ENCODE measurements at regions not wholly inside any gene's neighbourhood (a gene's known extent, or its start where the extent isn't known, plus 50 kb on each side); places are given as distances from the start of the nearest gene placed in this dataset.

- no peak for DNase-seq (ENCODE audit: low read depth, low spot score)
Measured at GRCh38 chr1:234721476-234722269, 111.7 kb upstream of the IRF2BP2 start.

- no peak for DNase-seq (ENCODE audit: low read depth, low spot score)
Measured at GRCh38 chr1:234720709-234721441, 110.9 kb upstream of the IRF2BP2 start.

DNA sequence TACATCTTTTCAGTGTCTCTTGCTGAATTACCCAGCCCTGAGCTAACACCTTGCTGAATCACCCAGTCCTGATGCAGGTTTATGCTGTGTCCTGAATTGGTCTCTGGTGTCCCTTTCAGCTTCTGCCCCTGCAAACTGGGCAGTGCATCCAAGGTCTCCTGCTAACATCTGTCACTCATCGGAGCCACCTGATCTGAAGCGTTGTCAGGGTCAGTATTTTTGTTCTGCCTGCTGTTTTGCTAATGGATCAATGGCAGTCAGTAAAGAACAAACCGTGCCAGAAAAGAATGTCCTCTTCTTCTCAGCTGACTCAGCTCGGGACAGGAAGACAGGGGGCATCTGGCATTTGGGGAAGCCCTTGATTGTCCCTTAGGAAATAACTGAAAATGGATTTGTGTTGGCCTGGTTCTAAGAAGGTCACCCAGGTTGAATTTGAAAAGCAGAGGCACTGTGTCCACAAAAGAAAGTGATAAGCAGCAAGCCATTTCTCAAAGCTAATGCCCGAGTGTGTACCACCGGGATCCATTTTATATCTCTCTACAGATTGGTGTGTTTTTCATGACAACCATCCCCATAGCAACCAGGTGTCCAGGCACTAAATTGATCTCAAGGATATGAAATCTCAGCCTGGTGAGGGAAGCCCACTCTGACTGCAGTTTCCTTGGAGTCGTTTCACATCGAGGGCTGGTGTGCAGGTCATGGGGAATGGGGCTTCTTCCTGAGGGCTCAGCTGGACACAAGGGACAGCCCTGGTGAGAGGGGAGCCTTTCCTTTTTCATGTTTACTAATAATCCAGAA is 109.7 kb upstream of the IRF2BP2 start:
- no peak for DNase-seq (ENCODE audit: low read depth, low spot score)

GRCh38 chr1:234718496-234719453 is 108.8 kb upstream of the IRF2BP2 start:
- DNase-seq (ENCODE audit: low read depth, low spot score), result no peak

- no peak for DNase-seq (ENCODE audit: low read depth, low spot score)
Measured at GRCh38 chr1:234716908-234717375, 107.0 kb upstream of the IRF2BP2 start.

DNA sequence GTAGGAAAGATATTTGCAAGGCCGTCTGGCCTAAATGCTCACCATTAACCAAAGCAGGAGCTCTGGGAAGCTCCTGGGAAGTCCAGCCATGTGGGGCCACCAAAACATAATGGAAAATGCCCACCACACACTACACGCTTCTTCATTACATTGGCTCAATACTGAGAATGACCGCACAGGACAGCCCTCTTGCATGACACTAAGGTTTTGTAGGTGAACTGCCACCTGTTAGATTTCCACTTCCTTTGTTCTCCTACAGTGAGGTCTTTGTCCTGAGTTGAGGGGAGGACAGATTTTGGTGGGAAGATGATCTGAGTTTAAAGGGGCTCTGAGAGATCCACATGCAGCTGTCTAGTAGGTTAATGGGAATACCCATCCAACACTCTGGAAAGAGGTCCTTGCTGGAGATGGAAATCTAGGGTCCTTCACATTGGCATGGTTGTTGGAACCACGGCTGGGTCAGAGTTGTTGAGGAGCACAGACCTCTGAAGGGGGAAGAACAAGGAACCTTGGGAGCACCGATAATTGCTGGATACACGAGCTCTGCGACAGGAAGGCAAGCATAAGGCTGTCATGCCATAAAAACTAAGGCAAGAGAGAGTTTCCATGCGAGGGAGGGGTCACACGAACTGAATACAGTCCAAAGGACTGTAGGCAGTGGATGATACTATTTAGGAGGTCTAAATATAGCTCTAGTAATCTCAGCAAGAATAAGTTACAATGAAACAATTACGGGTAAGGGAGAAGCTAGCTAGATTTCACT is 105.5 kb upstream of the IRF2BP2 start:
- no peak for DNase-seq (ENCODE audit: low read depth, low spot score)

- no peak for DNase-seq (ENCODE audit: low read depth, low spot score)
Measured at GRCh38 chr1:234713859-234714258, 103.9 kb upstream of the IRF2BP2 start.

DNA sequence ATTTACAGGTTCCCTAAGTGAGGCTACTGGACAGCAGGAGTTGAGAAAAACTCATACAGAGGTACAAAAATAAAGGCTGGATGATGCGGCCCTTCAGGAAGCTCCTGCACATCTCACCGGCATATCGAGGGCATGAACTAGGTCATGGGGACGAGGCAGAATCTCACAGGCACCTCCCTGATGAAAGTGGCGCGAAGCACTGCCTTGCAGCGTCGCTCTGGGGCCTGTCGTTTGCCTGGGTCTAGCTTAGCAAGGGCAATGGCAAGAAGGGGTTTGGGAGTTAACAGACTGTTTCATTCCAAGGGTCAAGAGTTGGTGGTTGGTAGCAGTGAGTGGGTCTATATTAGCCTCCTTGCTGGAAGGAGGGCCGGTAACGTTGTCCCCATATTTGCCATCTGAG is 103.5 kb upstream of the IRF2BP2 start:
- no peak for DNase-seq (ENCODE audit: low read depth, low spot score)

DNA sequence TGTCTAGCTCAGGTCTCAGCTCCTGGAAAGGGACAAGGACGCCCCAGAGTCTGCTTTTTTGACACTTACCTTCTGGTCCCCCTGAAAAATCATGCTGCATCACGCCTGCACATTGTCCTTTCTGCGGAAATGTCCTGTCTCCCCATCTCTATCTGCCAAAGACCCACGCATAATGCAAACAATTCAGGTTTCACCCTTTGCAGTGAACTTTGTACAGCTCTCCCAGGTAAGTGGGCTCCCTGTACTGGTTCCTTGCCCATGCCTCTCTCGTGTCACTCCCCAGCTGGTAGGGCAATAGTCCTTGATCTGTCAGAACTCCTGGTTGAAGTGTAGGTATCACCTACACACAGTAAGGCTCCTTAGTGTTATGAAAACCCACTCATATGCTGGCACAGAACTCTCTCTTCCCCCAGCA is 102.9 kb upstream of the IRF2BP2 start:
- no peak for DNase-seq (ENCODE audit: low read depth, low spot score)

- no peak for DNase-seq (ENCODE audit: low read depth, low spot score)
Measured at GRCh38 chr1:234710936-234711724, 101.2 kb upstream of the IRF2BP2 start.

- DNase-seq (ENCODE audit: low read depth, low spot score), result no peak
Measured at GRCh38 chr1:234710381-234710780, 100.4 kb upstream of the IRF2BP2 start.

GRCh38 chr1:234709473-234710228 is 99.7 kb upstream of the IRF2BP2 start:
- no peak for DNase-seq (ENCODE audit: low read depth, low spot score)

- DNase-seq (ENCODE audit: low read depth, low spot score), result no peak
Measured at GRCh38 chr1:234708700-234709395, 98.9 kb upstream of the IRF2BP2 start.

DNA sequence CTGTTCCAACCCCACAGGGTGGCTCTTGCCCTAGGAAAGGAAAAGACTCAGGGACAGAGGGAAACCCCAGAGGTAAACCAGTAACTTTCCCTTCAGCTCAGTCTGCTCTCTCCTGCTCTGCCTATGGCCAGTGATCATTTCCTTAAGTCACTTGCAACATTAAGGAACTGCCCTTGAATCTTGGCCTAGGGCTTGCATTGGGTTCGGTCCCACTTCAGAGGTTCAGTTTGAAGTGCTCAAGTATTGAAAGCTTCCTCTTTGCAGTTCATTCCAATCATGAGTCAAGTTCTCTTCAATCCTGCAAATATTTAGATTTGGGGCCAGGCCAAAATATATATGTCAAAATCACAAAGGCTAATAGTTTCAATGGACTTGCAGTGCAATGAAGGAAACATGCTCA is 97.7 kb upstream of the IRF2BP2 start:
- DNase-seq (ENCODE audit: low read depth, low spot score), result no peak

DNA sequence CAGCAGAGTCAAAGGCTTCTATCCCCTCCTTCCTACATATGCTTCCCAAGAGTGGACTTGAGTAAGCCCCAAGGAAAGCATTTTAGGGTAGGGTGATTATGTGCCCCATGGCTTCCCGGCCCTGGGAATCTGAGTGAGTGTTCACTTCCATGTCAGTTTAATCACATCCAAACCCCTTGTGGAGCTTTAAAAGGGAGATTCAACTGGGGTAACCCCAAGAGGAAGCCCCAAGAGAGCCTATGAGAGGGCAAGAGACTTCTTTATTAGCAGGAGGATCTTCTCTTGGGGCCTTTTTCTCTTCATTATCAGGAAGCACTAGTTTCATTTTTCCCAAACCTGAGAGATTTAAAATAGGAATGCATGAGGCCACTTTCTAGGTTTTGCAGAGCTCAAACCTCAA is 97.0 kb upstream of the IRF2BP2 start:
- no peak for DNase-seq (ENCODE audit: low read depth, low spot score)

DNA sequence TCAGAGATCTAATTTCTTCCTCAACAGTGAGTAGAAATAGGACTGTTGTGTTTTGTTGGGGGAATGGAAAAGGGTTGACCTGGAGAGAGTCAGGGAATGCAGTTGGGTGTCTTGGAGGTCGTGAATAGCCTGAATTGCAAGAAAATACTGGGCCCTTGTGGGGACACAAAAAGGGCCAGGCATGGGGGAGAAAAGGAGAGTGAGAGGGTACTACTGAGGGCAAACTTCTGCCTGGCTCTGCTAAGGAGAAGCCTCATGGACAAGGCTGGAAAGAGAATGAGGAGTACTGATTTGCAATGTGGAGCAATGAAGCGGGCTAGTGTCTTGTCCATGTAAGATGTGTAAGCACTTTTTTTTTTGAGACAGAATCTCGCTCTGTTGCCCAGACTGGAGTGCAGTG is 96.2 kb upstream of the IRF2BP2 start:
- no peak for DNase-seq (ENCODE audit: low read depth, low spot score)

DNA sequence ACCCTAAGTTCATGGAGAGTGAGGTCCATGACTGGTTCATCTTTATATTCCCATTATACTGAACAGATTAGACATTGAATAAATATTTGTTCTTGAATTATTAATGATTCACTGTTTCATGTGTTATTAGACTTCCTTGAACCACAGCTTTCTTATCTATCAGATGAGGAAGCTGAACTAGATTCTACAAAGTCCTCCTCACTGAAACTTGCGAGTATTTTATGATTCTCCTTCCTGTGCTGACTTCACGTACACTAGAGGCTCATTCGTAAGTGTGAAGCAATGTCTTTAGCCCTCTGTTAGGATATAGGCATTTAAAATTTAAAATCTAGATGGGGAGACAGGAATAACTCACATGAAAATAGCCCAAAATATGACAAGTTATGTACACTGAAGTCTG is 95.6 kb upstream of the IRF2BP2 start:
- no peak for DNase-seq (ENCODE audit: low read depth, low spot score)

All from activated CD4-positive, CD25-positive, alpha-beta regulatory T cell treated with anti-CD3 and anti-CD28 coated beads, Interleukin-2, amount 50 U/mL, for 16 hours (primary cell).